ENCODE measurements at regions not wholly inside any gene's neighbourhood (a gene's known extent, or its start where the extent isn't known, plus 50 kb on each side); places are given as distances from the start of the nearest gene placed in this dataset.

DNA sequence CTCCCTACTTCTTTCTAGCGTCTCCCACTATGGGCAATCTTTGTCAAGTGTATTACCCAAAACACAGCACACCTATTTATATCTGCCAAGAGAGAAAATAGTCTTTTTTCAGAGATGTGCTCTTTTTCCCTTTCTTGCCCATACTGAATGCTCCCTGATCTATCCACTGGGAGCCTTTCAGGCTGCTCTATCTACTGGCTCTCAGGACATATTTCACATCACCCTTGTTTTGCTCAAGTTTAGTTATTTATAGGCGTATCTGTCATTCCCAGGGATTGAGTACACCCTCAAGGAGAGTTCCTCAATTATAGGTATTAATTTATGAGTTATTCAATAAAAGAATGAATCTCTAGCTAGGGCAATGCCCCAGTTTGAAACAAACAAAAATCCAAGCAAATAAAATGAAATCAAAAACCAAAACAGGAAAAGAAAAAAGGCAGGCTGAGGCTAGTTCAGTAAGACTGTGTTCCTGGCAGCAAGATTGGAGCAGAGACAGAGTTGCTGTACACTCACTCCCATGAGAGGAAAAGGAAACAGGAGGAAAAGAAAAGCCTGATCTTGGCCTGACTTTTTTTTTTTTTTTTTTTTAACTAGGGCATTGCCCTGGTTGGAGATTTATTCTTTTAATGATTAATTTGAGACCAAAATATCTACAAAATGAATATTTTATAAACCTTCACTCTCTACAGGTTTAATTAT, 665.9 kb upstream of the PCDH15 start:
- in situ Hi-C loops (cut with MboI; ENCODE audit: low sequenced_read_pairs) = no loop called here
- no peaks in the 10 kb centered on the region for H3K27me3 ChIP-seq (ENCODE audit: low read depth)

GRCh38 chr10:55464083-55464482, 663.1 kb upstream of the PCDH15 start:
- Histone ChIP-seq H3K9me3 (no peaks in the 10 kb centered on the region; the same call in 1 of the 2 replicates), H3K4me3 (no peak overlapping the region), H3K36me3 (replicated peaks) (no peaks in the 10 kb centered on the region), H3K4me1 (no peaks in the 10 kb centered on the region), H3K27me3 (ENCODE audit: low read depth) (no peaks in the 10 kb centered on the region)
- DNase-seq (ENCODE audit: low spot score in 2 of 2) = no peak
- in situ Hi-C loops (cut with MboI; ENCODE audit: low sequenced_read_pairs) = no loop called here

More for the DNA sequence above, 665.9 kb upstream of the PCDH15 start:
- Histone ChIP-seq H3K4me1 (no peaks in the 10 kb centered on the region), H3K9me3 (no peaks in the 10 kb centered on the region), H3K4me3 (no peak overlapping the region), H3K36me3 (replicated peaks) (no peaks in the 10 kb centered on the region)
- no peak for DNase-seq (ENCODE audit: low spot score in 2 of 2)

DNA sequence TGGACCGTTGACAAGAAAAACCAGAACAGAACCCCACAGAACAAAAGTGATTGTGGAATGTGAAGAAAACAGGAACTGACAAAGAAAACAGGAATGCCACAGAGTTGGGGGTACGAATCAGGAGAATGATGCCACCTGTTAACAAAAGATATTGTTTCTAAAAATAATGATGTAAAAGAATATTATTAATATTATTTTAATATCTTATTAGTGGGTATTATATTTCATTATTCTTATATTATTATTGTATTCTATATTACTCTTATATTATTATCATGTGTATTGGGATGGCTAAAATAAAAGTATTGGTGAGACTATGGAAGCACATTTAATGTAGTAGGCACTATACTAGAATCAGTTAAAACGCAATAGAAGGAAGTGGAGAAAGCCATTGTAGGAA, 659.0 kb upstream of the PCDH15 start:
- H3K9me3 ChIP-seq = no peaks in the 10 kb centered on the region; the same call in 1 of the 2 replicates
- no peak for DNase-seq (ENCODE audit: low spot score in 2 of 2)
- H3K4me3 ChIP-seq = no peak overlapping the region
- H3K27me3 ChIP-seq (ENCODE audit: low read depth) = peaks cover 2% of the 10 kb centered on the region; the same call in 1 of the 2 replicates
- no peaks in the 10 kb centered on the region for H3K36me3 ChIP-seq (replicated peaks)
- in situ Hi-C loops (cut with MboI; ENCODE audit: low sequenced_read_pairs) = no loop called here
- H3K4me1 ChIP-seq = peaks cover 5% of the 10 kb centered on the region

DNA sequence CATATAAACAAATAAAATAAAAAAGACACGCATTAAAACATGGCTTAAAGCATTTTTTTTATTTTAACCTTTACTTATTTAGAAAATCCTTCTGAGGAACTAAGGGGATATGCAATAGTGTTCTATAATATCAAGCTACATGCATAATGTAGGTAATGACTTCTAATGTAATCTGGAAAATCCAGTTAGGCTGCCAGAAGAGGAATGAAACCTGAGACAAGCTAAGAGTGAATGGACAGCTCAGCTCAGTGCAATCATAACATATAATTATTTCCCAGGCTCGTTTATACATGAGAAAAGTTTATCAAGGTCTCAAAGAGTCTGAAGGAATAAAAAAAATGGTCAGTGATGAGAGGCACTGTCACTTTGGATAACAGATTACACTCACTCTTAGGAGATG, 649.0 kb upstream of the PCDH15 start:
- in situ Hi-C loops (cut with MboI; ENCODE audit: low sequenced_read_pairs) = no loop called here
- Histone ChIP-seq H3K4me3 (no peak overlapping the region), H3K36me3 (replicated peaks) (no peaks in the 10 kb centered on the region), H3K4me1 (no peaks in the 10 kb centered on the region), H3K27me3 (ENCODE audit: low read depth) (no peaks in the 10 kb centered on the region), H3K9me3 (no peaks in the 10 kb centered on the region)
- DNase-seq (ENCODE audit: low spot score in 2 of 2) = no peak

DNA sequence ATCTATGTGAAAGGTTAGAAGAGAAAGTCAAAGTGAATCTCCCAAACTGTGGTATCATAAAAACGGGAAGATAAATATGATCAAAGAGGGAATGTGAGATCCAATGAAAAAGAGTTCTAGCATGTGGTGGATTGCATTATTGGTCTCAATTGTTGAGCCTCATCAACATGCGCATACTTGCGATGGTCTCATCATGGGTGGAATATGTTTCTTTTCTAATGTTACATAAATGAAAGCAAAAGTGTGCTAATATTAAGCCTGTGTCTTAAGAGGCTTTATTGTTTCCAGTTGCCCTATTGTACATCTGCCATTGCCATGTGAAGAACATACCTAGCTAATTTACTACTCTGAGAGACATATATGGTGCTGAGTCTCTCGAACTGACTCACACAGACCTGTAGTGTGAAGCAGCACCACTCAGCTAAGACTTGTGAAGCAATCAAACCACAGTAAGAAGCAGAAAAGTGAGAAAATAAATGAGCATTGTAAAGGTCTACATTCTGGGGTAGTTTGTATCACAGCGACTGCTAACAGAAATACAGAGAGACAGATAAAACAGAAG, 645.5 kb upstream of the PCDH15 start:
- DNase-seq (ENCODE audit: low spot score in 2 of 2) = no peak
- Histone ChIP-seq H3K27me3 (ENCODE audit: low read depth) (no peaks in the 10 kb centered on the region), H3K36me3 (replicated peaks) (no peaks in the 10 kb centered on the region), H3K4me3 (no peak overlapping the region), H3K4me1 (no peaks in the 10 kb centered on the region), H3K9me3 (no peaks in the 10 kb centered on the region)
- in situ Hi-C loops (cut with MboI; ENCODE audit: low sequenced_read_pairs) = no loop called here

DNA sequence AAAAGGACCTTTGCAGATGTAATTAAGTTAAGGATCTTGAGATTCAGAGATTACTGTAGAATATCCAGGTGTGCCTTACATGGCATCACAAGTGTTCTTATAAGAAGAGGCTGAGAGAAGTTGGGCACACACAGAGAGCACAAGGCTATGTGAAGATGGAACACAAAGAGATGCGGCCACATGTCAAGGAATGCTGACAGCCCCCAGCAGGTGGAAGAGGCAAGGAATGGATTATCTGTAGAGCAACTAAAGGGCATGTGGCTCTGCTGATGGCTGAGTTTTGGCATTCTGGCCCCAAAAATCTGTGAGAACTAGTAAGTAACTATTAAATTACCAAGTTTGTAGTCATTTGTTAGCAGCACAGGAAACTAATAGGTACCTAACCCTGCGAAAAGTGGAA, 640.7 kb upstream of the PCDH15 start:
- no peak for DNase-seq (ENCODE audit: low spot score in 2 of 2)
- H3K27me3 ChIP-seq (ENCODE audit: low read depth) = no peaks in the 10 kb centered on the region
- in situ Hi-C loops (cut with MboI; ENCODE audit: low sequenced_read_pairs) = no loop called here
- no peaks in the 10 kb centered on the region for H3K9me3 ChIP-seq
- no peaks in the 10 kb centered on the region for H3K4me1 ChIP-seq
- no peak overlapping the region for H3K4me3 ChIP-seq
- H3K36me3 ChIP-seq (replicated peaks) = no peaks in the 10 kb centered on the region

DNA sequence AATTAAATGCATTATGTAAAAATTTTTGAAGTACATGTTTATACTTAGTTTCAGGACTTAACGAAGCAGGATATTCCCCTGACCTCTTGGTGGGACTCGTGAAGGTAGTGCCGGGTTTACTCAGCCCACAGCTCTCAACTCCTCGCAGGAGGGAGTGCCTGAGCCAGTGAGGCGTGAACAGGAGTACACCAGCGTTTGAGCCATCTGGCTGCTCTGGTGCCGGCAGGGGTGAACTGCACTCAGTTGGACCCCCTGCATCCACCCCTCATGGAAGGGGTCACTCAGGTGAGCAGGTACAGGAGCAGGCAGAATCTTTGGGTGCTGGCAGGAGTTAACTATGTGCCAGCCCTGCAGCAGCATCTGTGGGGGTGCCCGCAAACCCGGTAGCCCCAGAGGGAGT, 625.1 kb upstream of the PCDH15 start:
- Histone ChIP-seq H3K4me3 (no peak overlapping the region), H3K27me3 (ENCODE audit: low read depth) (no peaks in the 10 kb centered on the region; the same call in 1 of the 2 replicates), H3K9me3 (no peaks in the 10 kb centered on the region), H3K36me3 (replicated peaks) (no peaks in the 10 kb centered on the region), H3K4me1 (no peaks in the 10 kb centered on the region)
- DNase-seq (ENCODE audit: low spot score in 2 of 2) = no peak
- in situ Hi-C loops (cut with MboI; ENCODE audit: low sequenced_read_pairs) = no loop called here

DNA sequence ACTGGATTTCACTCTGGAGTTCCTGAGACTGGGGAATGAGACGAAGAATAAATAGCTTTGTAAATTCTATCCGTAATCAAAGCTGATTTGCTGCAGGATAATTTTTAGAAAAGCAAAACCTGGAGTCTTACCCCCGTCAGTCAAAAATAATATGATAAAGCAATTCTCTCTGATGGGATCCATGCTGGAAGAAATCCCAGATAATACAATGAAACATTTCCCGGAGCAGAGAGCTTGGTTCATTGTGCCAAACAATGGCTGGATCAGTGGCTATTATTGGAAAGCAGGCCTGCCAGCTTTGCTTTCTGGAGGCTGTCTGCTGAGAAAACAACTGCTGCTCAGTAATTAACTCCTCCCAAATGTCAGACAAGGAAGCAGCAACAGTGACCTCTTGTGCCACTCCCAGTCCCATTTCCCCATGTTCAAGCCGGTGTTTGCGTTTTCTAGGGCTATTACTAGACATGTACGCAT, 609.4 kb upstream of the PCDH15 start:
- Histone ChIP-seq H3K27me3 (ENCODE audit: low read depth) (no peaks in the 10 kb centered on the region), H3K9me3 (no peaks in the 10 kb centered on the region), H3K4me1 (0 out of 2 replicates have a peak, but pooled peaks cover 3% of the 10 kb centered on the region), H3K36me3 (replicated peaks) (no peaks in the 10 kb centered on the region), H3K4me3 (no peak overlapping the region)
- peak; percentile 77 to 91 for DNase-seq (ENCODE audit: low spot score in 2 of 2)
- in situ Hi-C loops (cut with MboI; ENCODE audit: low sequenced_read_pairs) = no loop called here

DNA sequence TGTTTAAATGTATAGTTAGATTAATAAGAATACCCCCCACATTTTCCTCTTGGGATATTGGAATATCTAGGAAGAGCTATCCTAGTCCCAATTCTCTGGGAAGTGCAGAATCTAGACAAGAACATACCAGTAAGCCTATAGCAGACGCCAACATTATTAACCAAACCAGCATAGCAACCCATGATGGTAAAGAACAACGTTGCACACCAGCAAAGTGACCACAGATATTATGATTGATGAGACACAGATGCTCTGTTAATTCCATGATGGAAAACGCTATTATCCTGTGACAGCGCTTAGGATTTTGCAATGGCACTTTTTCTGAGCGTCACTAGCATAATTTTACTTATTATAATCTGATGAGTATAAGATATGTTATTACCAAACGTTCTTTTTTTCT, 603.1 kb upstream of the PCDH15 start:
- Histone ChIP-seq H3K27me3 (ENCODE audit: low read depth) (no peaks in the 10 kb centered on the region), H3K36me3 (replicated peaks) (no peaks in the 10 kb centered on the region), H3K4me1 (no peaks in the 10 kb centered on the region), H3K4me3 (no peak overlapping the region), H3K9me3 (no peaks in the 10 kb centered on the region)
- in situ Hi-C loops (cut with MboI; ENCODE audit: low sequenced_read_pairs) = no loop called here
- DNase-seq (ENCODE audit: low spot score in 2 of 2) = no peak

DNA sequence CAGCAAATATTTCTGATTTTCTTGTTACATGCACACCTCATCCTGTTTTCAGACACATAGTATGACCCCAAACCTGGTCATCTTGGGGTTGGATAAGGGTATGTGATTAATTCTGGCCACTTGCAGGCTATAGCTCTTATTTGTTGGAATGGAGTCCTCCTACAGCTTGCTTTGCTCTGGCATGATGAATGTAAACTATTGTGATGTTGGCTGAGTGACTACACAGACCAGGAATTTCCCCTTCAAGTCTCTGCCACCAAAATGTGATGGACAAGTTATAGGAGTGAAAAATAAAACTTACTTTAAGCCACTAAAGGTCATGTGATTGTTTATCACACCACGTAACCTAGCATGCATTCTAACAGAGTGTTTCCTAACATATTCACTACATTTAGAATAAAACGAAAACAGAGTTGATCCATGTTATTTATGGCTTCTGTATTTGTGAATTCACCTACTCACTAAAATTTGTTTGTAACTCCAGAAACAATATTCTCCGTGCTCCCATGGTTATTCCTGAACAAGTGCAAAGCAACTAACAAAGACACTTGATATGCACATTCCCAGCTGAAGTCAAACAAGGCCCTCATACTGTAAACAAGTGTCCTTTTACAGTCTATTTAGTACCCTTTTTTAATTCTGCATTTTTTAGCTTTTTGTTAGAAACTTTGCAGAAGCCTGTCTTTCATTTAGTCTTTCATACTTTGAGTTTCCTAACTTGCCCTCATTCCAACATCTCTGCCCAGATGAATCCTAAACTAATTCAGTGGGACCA, 599.2 kb upstream of the PCDH15 start:
- Histone ChIP-seq H3K27me3 (ENCODE audit: low read depth) (no peaks in the 10 kb centered on the region), H3K36me3 (replicated peaks) (no peaks in the 10 kb centered on the region), H3K4me3 (no peak overlapping the region), H3K4me1 (no peaks in the 10 kb centered on the region), H3K9me3 (no peaks in the 10 kb centered on the region)
- in situ Hi-C loops (cut with MboI; ENCODE audit: low sequenced_read_pairs) = no loop called here
- no peak for DNase-seq (ENCODE audit: low spot score in 2 of 2)

- H3K27me3 ChIP-seq (ENCODE audit: low read depth) = no peaks in the 10 kb centered on the region
- no peak overlapping the region for H3K4me3 ChIP-seq
- in situ Hi-C loops (cut with MboI; ENCODE audit: low sequenced_read_pairs) = no loop called here
- no peaks in the 10 kb centered on the region for H3K9me3 ChIP-seq
- H3K36me3 ChIP-seq (replicated peaks) = no peaks in the 10 kb centered on the region
- no peaks in the 10 kb centered on the region for H3K4me1 ChIP-seq
- no peak for DNase-seq (ENCODE audit: low spot score in 2 of 2)
Measured at GRCh38 chr10:55398497-55398882, 597.5 kb upstream of the PCDH15 start.

GRCh38 chr10:55397777-55398496, 596.9 kb upstream of the PCDH15 start:
- Histone ChIP-seq H3K36me3 (replicated peaks) (no peaks in the 10 kb centered on the region), H3K27me3 (ENCODE audit: low read depth) (no peaks in the 10 kb centered on the region), H3K4me3 (no peak overlapping the region), H3K9me3 (no peaks in the 10 kb centered on the region), H3K4me1 (no peaks in the 10 kb centered on the region)
- no peak for DNase-seq (ENCODE audit: low spot score in 2 of 2)
- in situ Hi-C loops (cut with MboI; ENCODE audit: low sequenced_read_pairs) = no loop called here

DNA sequence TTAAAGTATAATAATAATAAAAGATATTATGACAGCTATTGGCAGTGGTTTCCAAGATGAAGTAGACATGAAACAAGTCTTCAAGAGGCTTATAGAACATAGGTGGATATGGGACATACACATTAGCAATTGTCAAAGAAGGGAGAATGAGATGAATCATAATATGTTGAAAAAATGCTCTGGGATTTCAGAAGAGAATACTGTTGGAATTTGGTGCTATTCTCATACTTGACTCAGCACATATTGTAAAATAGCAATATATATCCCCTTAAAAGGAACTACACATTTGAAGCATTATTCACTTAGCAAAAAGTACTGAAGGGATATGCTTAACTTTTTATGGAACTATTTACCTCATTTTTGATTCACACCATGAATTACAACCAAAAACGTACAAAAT, 577.2 kb upstream of the PCDH15 start:
- no peak for DNase-seq (ENCODE audit: low spot score in 2 of 2)
- H3K4me3 ChIP-seq = no peak overlapping the region
- H3K27me3 ChIP-seq (ENCODE audit: low read depth) = no peaks in the 10 kb centered on the region
- H3K9me3 ChIP-seq = no peaks in the 10 kb centered on the region
- peaks cover 3% of the 10 kb centered on the region; the same call in 1 of the 2 replicates for H3K4me1 ChIP-seq
- in situ Hi-C loops (cut with MboI; ENCODE audit: low sequenced_read_pairs) = no loop called here
- H3K36me3 ChIP-seq (replicated peaks) = no peaks in the 10 kb centered on the region
